ENCODE measurements at regions not wholly inside any gene's neighbourhood (a gene's known extent, or its start where the extent isn't known, plus 50 kb on each side); places are given as distances from the start of the nearest gene placed in this dataset.

GRCh38 chr20:48393737-48394314 lies 434.0 kb downstream of the PREX1 start:
- no peak for TF ChIP-seq CTCF (IDR thresholded peaks at IDR 0.05; ENCODE audit: low read depth, low read length)
- no peaks in the 10 kb centered on the region for H3K36me3 ChIP-seq
- no peak overlapping the region for H3K27ac ChIP-seq
- peaks cover 4% of the 10 kb centered on the region for H3K4me1 ChIP-seq (ENCODE audit: low read depth)
- H3K9me3 ChIP-seq (ENCODE audit: low read depth), result no peaks in the 10 kb centered on the region
- DNase-seq (ENCODE audit: low read depth in 1 of 2, low spot score in 1 of 2), result no peak
- H3K27me3 ChIP-seq, result no peaks in the 10 kb centered on the region
- no peak overlapping the region for H3K4me3 ChIP-seq

GRCh38 chr20:48393311-48393685 lies 434.5 kb downstream of the PREX1 start:
- no peaks in the 10 kb centered on the region for H3K9me3 ChIP-seq (ENCODE audit: low read depth)
- peaks cover 4% of the 10 kb centered on the region for H3K4me1 ChIP-seq (ENCODE audit: low read depth)
- H3K27ac ChIP-seq, result no peak overlapping the region
- H3K4me3 ChIP-seq, result no peak overlapping the region
- no peak for TF ChIP-seq CTCF (IDR thresholded peaks at IDR 0.05; ENCODE audit: low read depth, low read length)
- no peak for DNase-seq (ENCODE audit: low read depth in 1 of 2, low spot score in 1 of 2)
- no peaks in the 10 kb centered on the region for H3K27me3 ChIP-seq
- no peaks in the 10 kb centered on the region for H3K36me3 ChIP-seq

- H3K36me3 ChIP-seq, result no peaks in the 10 kb centered on the region
- H3K4me1 ChIP-seq (ENCODE audit: low read depth), result peaks cover 4% of the 10 kb centered on the region
- no peaks in the 10 kb centered on the region for H3K27me3 ChIP-seq
- no peak for DNase-seq (ENCODE audit: low read depth in 1 of 2, low spot score in 1 of 2)
- no peak overlapping the region for H3K4me3 ChIP-seq
- H3K27ac ChIP-seq, result no peak overlapping the region
- H3K9me3 ChIP-seq (ENCODE audit: low read depth), result no peaks in the 10 kb centered on the region
- TF ChIP-seq CTCF (IDR thresholded peaks at IDR 0.05; ENCODE audit: low read depth, low read length), result no peak
Measured at GRCh38 chr20:48392407-48393310, 435.1 kb downstream of the PREX1 start.

GRCh38 chr20:48390981-48391380 lies 436.8 kb downstream of the PREX1 start:
- Histone ChIP-seq H3K9me3 (ENCODE audit: low read depth) (no peaks in the 10 kb centered on the region), H3K27me3 (no peaks in the 10 kb centered on the region), H3K27ac (no peak overlapping the region), H3K4me1 (ENCODE audit: low read depth) (peaks cover 4% of the 10 kb centered on the region), H3K4me3 (no peak overlapping the region), H3K36me3 (no peaks in the 10 kb centered on the region)
- DNase-seq (ENCODE audit: low read depth in 1 of 2, low spot score in 1 of 2), result no peak
- no peak for TF ChIP-seq CTCF (IDR thresholded peaks at IDR 0.05; ENCODE audit: low read depth, low read length)

- H3K4me3 ChIP-seq, result no peak overlapping the region
Measured at GRCh38 chr20:48387675-48388074, 440.1 kb downstream of the PREX1 start.

More at GRCh38 chr20:48387675-48388074, 440.1 kb downstream of the PREX1 start:
- no peaks in the 10 kb centered on the region for H3K4me1 ChIP-seq (ENCODE audit: low read depth)
- H3K36me3 ChIP-seq, result no peaks in the 10 kb centered on the region
- DNase-seq (ENCODE audit: low read depth in 1 of 2, low spot score in 1 of 2), result no peak
- H3K9me3 ChIP-seq (ENCODE audit: low read depth), result no peaks in the 10 kb centered on the region
- no peaks in the 10 kb centered on the region for H3K27me3 ChIP-seq
- TF ChIP-seq CTCF (IDR thresholded peaks at IDR 0.05; ENCODE audit: low read depth, low read length), result no peak
- H3K27ac ChIP-seq, result no peak overlapping the region
